ENCODE measurements at regions not wholly inside any gene's neighbourhood (a gene's known extent, or its start where the extent isn't known, plus 50 kb on each side); places are given as distances from the start of the nearest gene placed in this dataset.

DNA sequence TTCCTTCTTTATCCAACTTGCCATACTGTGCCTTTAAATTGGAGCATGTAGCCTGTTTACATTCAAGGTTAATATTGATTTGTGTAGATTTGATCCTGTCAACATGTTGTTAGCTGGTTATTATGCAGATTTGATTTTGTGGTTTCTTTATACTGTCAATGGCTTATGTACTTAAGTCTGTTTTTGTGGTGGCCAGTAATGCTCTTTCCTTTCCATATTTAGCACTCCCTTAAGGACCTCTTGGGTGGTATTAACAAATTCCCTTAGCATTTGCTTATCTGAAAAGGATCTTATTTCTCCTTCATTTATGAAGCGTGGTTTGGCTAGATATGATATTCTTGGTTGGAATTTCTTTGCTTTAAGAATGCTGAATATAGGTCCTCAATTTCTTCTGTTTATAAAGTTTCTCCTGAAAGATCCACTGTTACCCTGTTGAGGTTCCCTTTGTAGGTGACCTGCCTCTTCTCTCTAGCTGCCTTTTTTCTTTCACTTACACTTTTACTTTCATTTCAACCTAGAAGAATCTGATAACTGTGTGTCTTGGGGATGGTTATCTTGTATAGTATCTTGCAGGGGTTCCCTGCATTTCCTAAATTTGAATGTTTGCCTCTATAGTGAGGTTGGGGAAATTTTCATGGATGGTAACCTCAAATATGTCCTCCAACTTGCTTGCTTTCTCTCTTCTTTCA is 86.9 kb upstream of the NEGR1 start:
- Histone ChIP-seq H3K27me3 (no peaks in the 10 kb centered on the region), H3K27ac (no peak overlapping the region), H3K36me3 (no peaks in the 10 kb centered on the region), H3K4me1 (no peaks in the 10 kb centered on the region), H3K9me3 (no peaks in the 10 kb centered on the region), H3K4me3 (no peak overlapping the region)
- intact Hi-C loops (cut with DNase I; ENCODE audit: low total_unique reads) = no loop called here
- no peak for DNase-seq
- TF ChIP-seq, protein P1, sequence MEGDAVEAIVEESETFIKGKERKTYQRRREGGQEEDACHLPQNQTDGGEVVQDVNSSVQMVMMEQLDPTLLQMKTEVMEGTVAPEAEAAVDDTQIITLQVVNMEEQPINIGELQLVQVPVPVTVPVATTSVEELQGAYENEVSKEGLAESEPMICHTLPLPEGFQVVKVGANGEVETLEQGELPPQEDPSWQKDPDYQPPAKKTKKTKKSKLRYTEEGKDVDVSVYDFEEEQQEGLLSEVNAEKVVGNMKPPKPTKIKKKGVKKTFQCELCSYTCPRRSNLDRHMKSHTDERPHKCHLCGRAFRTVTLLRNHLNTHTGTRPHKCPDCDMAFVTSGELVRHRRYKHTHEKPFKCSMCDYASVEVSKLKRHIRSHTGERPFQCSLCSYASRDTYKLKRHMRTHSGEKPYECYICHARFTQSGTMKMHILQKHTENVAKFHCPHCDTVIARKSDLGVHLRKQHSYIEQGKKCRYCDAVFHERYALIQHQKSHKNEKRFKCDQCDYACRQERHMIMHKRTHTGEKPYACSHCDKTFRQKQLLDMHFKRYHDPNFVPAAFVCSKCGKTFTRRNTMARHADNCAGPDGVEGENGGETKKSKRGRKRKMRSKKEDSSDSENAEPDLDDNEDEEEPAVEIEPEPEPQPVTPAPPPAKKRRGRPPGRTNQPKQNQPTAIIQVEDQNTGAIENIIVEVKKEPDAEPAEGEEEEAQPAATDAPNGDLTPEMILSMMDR (IDR thresholded peaks at IDR 0.05) = no peak
- TF ChIP-seq POLR2A (IDR thresholded peaks at IDR 0.05) = no peak

DNA sequence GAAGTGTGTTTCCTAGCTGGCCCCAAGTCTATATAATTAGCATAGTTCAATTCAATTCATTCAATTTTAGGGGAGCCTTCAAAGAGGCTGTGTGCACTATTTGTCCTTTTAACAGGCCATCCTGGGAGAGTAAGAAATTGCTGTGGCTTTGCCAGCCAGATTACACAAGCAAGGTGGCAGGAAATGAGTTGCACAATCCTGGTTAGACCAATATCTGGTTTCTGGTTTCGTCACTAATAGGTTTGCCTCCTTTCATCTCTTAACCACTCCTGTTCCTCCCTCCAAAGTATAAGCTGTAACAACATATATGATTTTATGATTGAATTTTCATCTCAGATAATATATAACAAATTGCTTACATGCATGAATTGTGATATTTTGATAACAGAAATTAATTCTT is 84.1 kb upstream of the NEGR1 start:
- Histone ChIP-seq H3K27ac (no peak overlapping the region), H3K4me1 (no peaks in the 10 kb centered on the region), H3K27me3 (no peaks in the 10 kb centered on the region), H3K36me3 (no peaks in the 10 kb centered on the region), H3K4me3 (no peak overlapping the region), H3K9me3 (no peaks in the 10 kb centered on the region)
- DNase-seq = no peak
- intact Hi-C loops (cut with DNase I; ENCODE audit: low total_unique reads) = no loop called here
- no peak for TF ChIP-seq POLR2A (IDR thresholded peaks at IDR 0.05)
- TF ChIP-seq, protein P1 (IDR thresholded peaks at IDR 0.05) = no peak

DNA sequence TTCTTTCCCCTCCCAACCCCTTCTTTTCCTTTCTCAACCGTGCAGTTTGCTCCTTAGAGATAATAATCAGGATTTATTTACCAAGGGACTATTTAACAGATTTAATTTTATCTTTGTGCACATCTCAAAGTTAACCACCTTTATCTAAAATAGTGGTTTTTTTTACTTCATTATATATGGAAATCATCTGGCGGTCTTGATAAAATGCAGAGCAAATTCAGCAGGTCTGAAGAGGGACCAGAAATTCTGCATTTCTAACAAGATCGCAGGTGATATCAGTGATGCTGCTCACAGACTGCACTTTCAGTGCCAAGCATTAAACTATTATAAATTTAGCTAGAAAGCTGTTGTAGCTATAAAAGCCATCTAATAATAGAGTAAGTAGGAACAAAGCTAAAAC is 83.4 kb upstream of the NEGR1 start:
- TF ChIP-seq, protein P1 (IDR thresholded peaks at IDR 0.05) = no peak
- TF ChIP-seq POLR2A (IDR thresholded peaks at IDR 0.05) = no peak
- H3K27me3 ChIP-seq = no peaks in the 10 kb centered on the region

DNA sequence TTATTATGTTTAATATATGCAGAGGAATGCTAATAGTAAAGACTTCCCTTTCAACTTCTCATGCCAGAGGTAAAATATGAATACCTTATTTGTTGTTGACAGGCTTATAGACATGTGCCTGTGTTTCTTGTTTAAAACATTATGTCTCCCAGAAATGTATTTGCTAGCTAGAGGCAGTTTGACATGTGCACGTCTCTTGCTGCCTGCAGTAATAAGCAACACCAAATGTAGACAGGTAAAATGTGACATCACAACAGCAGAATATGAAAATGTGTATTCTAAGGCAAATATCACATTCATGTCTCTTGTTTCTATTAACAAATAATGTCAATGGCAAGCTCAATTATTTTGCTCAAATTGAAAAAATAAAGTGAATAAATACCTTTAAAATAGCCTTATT is 80.2 kb upstream of the NEGR1 start:
- Histone ChIP-seq H3K27me3 (no peaks in the 10 kb centered on the region), H3K4me3 (no peak overlapping the region), H3K36me3 (no peaks in the 10 kb centered on the region), H3K4me1 (no peaks in the 10 kb centered on the region), H3K27ac (no peak overlapping the region), H3K9me3 (no peaks in the 10 kb centered on the region)
- intact Hi-C loops (cut with DNase I; ENCODE audit: low total_unique reads) = no loop called here
- DNase-seq = no peak
- TF ChIP-seq, protein P1 (IDR thresholded peaks at IDR 0.05) = no peak
- no peak for TF ChIP-seq POLR2A (IDR thresholded peaks at IDR 0.05)

More for the DNA sequence above, 83.4 kb upstream of the NEGR1 start:
- DNase-seq = no peak
- no peaks in the 10 kb centered on the region for H3K4me1 ChIP-seq
- H3K4me3 ChIP-seq = no peak overlapping the region
- H3K27ac ChIP-seq = no peak overlapping the region
- no peaks in the 10 kb centered on the region for H3K36me3 ChIP-seq
- no peaks in the 10 kb centered on the region for H3K9me3 ChIP-seq
- intact Hi-C loops (cut with DNase I; ENCODE audit: low total_unique reads) = no loop called here

DNA sequence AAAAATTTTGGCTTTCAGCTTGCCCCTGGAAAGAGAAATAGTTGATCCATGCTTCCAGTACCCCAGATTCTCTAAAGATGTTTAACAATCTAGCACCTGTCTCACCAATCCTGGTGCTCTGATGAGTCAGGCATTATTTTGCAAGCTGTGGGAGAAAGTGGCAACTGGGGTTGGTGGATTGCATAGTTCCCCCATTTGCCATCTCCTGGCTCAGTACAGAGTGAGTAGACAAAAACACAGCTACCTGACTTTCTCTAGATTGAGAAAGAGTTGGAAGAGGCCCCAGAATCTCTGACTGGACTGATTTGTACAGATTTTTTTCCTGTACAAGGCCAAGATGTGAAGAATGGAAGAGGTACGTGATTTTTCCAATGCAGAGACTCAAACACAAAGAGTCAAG is 75.1 kb upstream of the NEGR1 start:
- no peaks in the 10 kb centered on the region for H3K27me3 ChIP-seq
- intact Hi-C loops (cut with DNase I; ENCODE audit: low total_unique reads) = no loop called here
- H3K4me1 ChIP-seq = no peaks in the 10 kb centered on the region
- H3K36me3 ChIP-seq = no peaks in the 10 kb centered on the region
- H3K9me3 ChIP-seq = no peaks in the 10 kb centered on the region
- TF ChIP-seq, protein P1 (IDR thresholded peaks at IDR 0.05) = no peak
- TF ChIP-seq POLR2A (IDR thresholded peaks at IDR 0.05) = no peak
- H3K4me3 ChIP-seq = no peak overlapping the region
- DNase-seq = no peak
- H3K27ac ChIP-seq = no peak overlapping the region

All from uterus (tissue), 3 donors.